Pancreas (tissue), 10 donors: ENCODE measurements at regions not wholly inside any gene's neighbourhood (a gene's known extent, or its start where the extent isn't known, plus 50 kb on each side); places are given as distances from the start of the nearest gene placed in this dataset.

Experiments
- ATAC-seq, 4 donors: fragments of 200-7000 bp; cut with Tn5 transposase; one replicate each; pipeline versions ENCODE4 v1.8.0 to v1.9.1; 2020; ENCODE audit warnings: mild to moderate bottlenecking in 4 of 4, moderate library complexity in 4 of 4
- DNase-seq, 6 donors: peaks; one replicate each; pipeline ENCODE4 v3.0.0-alpha.2; 2020
- FAIRE-seq: peaks from 2 replicates; lab custom pipeline; 2012; peaks lifted over from hg19 to GRCh38; lab: Jason Lieb, UNC
- H3K27ac ChIP-seq, 4 donors: fragments of 200-600 bp; sonication (generic); 1 replicate in 3 of 4; 2 replicates in 1 of 4; pipeline versions ENCODE4 v1.5.0 to v1.8.0; 2020
- H3K27me3 ChIP-seq, 4 donors: fragments of 200-600 bp; one replicate each; pipeline ENCODE4 v1.8.0; 2021
- H3K36me3 ChIP-seq, 3 donors: fragments of 200-600 bp; sonication (generic) in 1 of 3; one replicate each; pipeline versions ENCODE4 v1.5.0 to v1.8.0; 2020 to 2021
- H3K4me1 ChIP-seq, 3 donors: fragments of 200-600 bp; one replicate each; pipeline ENCODE4 v1.8.0; 2021
- H3K4me3 ChIP-seq, 4 donors: fragments of 200-600 bp; sonication (generic) in 2 of 4; one replicate each; pipeline versions ENCODE4 v1.5.0 to v1.8.0; 2020 to 2021
- H3K9me3 ChIP-seq, 4 donors: fragments of 200-600 bp; one replicate each; pipeline ENCODE4 v1.8.0; 2021
- CTCF ChIP-seq, 4 donors: fragments of 200-600 bp; sonication (generic) in 3 of 4; IDR thresholded peaks; one replicate each; pipeline versions ENCODE4 v1.5.0 to v1.8.0; 2021; ENCODE audit warnings: antibody characterized with exemption in 4 of 4
- WGBS, 2 donors: extraction: QIAGEN DNeasy Blood & Tissue Kit; methylation state at CpG; one replicate each; pipeline ENCODE4 v1.1.7; 2013; 5-methylcytosine and 5-hydroxymethylcytosine counted together
- intact Hi-C, 3 donors: fragments of 100-400 bp; cut with DNase I; formaldehyde crosslinking; loops; one replicate each; pipeline versions ENCODE4 v1.11.1 to v1.14.2; 2022
- donor health status: healthy with polysubstance abuse.
- donor health status: DM: no; HTN: no; CAD: no; lungs with moderate emphysema.
- donor health status: DM: no; HTN: no; CAD: no.
- donor health status: control.
- donor health status: control.
- donor health status: Bipolar disorder and iron deficiency.
- donor health status: DM: yes; HTN: yes; CAD: no.
- donor health status: DM: no; HTN: no; CAD: no.
- donor health status: DM: no; HTN: no; CAD: no.
- donor health status: DM: yes; HTN: yes; CAD: no.

- DNase-seq, result no peak
Measured at GRCh38 chr3:124295362-124295761, 303.4 kb upstream of the ROPN1 start.

GRCh38 chr3:124296406-124296805, 304.5 kb upstream of the ROPN1 start:
- Histone ChIP-seq H3K9me3 (no peaks in the 10 kb centered on the region), H3K27me3 (no peaks in the 10 kb centered on the region), H3K36me3 (no peaks in the 10 kb centered on the region), H3K4me3 (no peak overlapping the region), H3K27ac (no peak overlapping the region), H3K4me1 (no peaks in the 10 kb centered on the region)
- no peak for FAIRE-seq
- WGBS, 2 donors, result 92 to 94% methylated on average over 7 of the region's 7 CpGs
- intact Hi-C loops, result no loop called here
- TF ChIP-seq CTCF (IDR thresholded peaks at IDR 0.05), result no peak
- ATAC-seq, result no peak
- DNase-seq, result no peak

More at GRCh38 chr3:124295362-124295761, 303.4 kb upstream of the ROPN1 start:
- no peak for TF ChIP-seq CTCF (IDR thresholded peaks at IDR 0.05)
- ATAC-seq (no peak), FAIRE-seq (no peak)
- intact Hi-C loops, result no loop called here
- no peaks in the 10 kb centered on the region for H3K27me3 ChIP-seq
- H3K9me3 ChIP-seq, result no peaks in the 10 kb centered on the region
- no peak overlapping the region for H3K27ac ChIP-seq
- 88 to 94% methylated on average over 3 of the region's 3 CpGs for WGBS, 2 donors
- no peak overlapping the region for H3K4me3 ChIP-seq
- H3K4me1 ChIP-seq, result no peaks in the 10 kb centered on the region
- no peaks in the 10 kb centered on the region for H3K36me3 ChIP-seq

GRCh38 chr3:124297062-124297980, 305.4 kb upstream of the ROPN1 start:
- no peaks in the 10 kb centered on the region for H3K9me3 ChIP-seq
- FAIRE-seq (no peak), DNase-seq (no peak), ATAC-seq (no peak)
- TF ChIP-seq CTCF (IDR thresholded peaks at IDR 0.05), result no peak
- H3K4me1 ChIP-seq, result no peaks in the 10 kb centered on the region
- no peaks in the 10 kb centered on the region for H3K27me3 ChIP-seq
- 83 to 92% methylated on average over 3 of the region's 3 CpGs for WGBS, 2 donors
- intact Hi-C loops, result no loop called here
- no peak overlapping the region for H3K27ac ChIP-seq
- no peak overlapping the region for H3K4me3 ChIP-seq
- H3K36me3 ChIP-seq, result no peaks in the 10 kb centered on the region

- no peaks in the 10 kb centered on the region for H3K27me3 ChIP-seq
- no peak overlapping the region for H3K27ac ChIP-seq
- no peak for TF ChIP-seq CTCF (IDR thresholded peaks at IDR 0.05)
- no peak for DNase-seq
- 87 to 94% methylated on average over 5 of the region's 5 CpGs for whole genome bisulfite sequencing, 2 donors
- H3K36me3 ChIP-seq, result no peaks in the 10 kb centered on the region
- FAIRE-seq, result no peak
- no peaks in the 10 kb centered on the region for H3K9me3 ChIP-seq
- no peak overlapping the region for H3K4me3 ChIP-seq
- ATAC-seq, result no peak
- no peaks in the 10 kb centered on the region for H3K4me1 ChIP-seq
- intact Hi-C loops, result no loop called here
Measured at GRCh38 chr3:124298301-124298700, 306.4 kb upstream of the ROPN1 start.

GRCh38 chr3:124298951-124299350, 307.0 kb upstream of the ROPN1 start:
- H3K36me3 ChIP-seq, result no peaks in the 10 kb centered on the region
- WGBS, 2 donors, result 58 to 68% methylated on average over 6 of the region's 6 CpGs
- no peak for FAIRE-seq
- no peaks in the 10 kb centered on the region for H3K27me3 ChIP-seq
- H3K27ac ChIP-seq, result no peak overlapping the region
- no peak for ATAC-seq
- H3K4me1 ChIP-seq, result no peaks in the 10 kb centered on the region
- intact Hi-C loops, result no loop called here
- DNase-seq, result no peak
- no peak for TF ChIP-seq CTCF (IDR thresholded peaks at IDR 0.05)
- no peaks in the 10 kb centered on the region for H3K9me3 ChIP-seq
- H3K4me3 ChIP-seq, result no peak overlapping the region
